OCI-LY7 (cell line): ENCODE measurements at regions not wholly inside any gene's neighbourhood (a gene's known extent, or its start where the extent isn't known, plus 50 kb on each side); places are given as distances from the start of the nearest gene placed in this dataset.

Experiments
- EZH2phosphoT487 ChIP-seq: fragments of 200-600 bp; sonication (generic); IDR thresholded peaks from 2 replicates; pipeline ENCODE4 v1.6.1; 2018; ENCODE audit warnings: low read depth, borderline replicate concordance, mild to moderate bottlenecking, mixed run types, antibody characterized with exemption, low read length, moderate library complexity, mixed read lengths
- TF ChIP-seq, protein P1 (sequence below): fragments of 200-600 bp; sonication (generic); conservative IDR thresholded peaks from 2 replicates; pipeline ENCODE4 v1.5.1; 2014; ENCODE audit warnings: mild to moderate bottlenecking, antibody characterized with exemption, low read length, moderate library complexity, mixed read lengths

DNA sequence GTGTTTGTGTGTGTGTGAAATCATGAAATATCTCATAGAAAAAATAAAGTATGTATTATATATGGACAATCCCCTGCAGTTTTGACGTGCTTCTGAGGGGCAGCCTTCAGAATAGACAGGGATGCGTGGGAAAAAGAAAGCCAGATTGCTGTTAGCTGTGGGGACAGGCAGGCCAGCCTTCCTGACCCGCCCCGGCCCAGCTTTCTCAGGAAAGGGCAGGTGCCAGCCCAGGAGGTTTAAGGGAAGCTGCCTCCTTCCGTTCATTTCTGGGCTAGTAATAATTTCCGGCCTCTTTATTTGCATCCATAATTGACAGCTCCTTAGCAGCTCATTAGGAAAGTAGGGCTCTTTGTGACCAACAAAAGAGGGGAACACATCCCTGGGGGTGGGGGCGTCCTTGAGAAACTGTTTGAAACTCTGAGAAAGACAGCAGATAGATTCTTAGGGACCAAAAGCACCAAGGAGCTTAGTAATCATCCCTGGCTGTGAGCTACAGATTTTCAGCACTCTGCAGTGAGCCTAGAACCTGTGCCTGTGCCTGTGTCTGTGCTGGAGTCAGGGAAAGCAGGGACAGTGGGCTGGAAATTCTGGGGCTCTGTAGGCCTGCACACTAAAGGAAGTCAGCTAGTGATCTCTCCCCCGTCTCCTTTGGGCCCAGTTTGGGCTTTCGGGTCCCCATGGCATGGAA is 632.9 kb upstream of the CADM1 start:
- TF ChIP-seq, protein P1, sequence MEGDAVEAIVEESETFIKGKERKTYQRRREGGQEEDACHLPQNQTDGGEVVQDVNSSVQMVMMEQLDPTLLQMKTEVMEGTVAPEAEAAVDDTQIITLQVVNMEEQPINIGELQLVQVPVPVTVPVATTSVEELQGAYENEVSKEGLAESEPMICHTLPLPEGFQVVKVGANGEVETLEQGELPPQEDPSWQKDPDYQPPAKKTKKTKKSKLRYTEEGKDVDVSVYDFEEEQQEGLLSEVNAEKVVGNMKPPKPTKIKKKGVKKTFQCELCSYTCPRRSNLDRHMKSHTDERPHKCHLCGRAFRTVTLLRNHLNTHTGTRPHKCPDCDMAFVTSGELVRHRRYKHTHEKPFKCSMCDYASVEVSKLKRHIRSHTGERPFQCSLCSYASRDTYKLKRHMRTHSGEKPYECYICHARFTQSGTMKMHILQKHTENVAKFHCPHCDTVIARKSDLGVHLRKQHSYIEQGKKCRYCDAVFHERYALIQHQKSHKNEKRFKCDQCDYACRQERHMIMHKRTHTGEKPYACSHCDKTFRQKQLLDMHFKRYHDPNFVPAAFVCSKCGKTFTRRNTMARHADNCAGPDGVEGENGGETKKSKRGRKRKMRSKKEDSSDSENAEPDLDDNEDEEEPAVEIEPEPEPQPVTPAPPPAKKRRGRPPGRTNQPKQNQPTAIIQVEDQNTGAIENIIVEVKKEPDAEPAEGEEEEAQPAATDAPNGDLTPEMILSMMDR: no peak
- no peak for TF ChIP-seq EZH2phosphoT487
